ENCODE measurements at regions not wholly inside any gene's neighbourhood (a gene's known extent, or its start where the extent isn't known, plus 50 kb on each side); places are given as distances from the start of the nearest gene placed in this dataset.

GRCh38 chr9:660227-660626 lies 181.3 kb upstream of the DMRT1 start:
- TF ChIP-seq MYC (IDR thresholded peaks at IDR 0.05; ENCODE audit: borderline replicate concordance, low read length) (no peak), POLR2A (IDR thresholded peaks at IDR 0.05; ENCODE audit: low read length) (no peak), CTCF (IDR thresholded peaks at IDR 0.05) (no peak), RCOR1 (IDR thresholded peaks at IDR 0.05; ENCODE audit: low read depth, low read length) (no peak), FOSL2 (IDR thresholded peaks at IDR 0.05) (no peak), FOSL2 (CRISPR knock-in tag; IDR thresholded peaks at IDR 0.05) (no peak), E2F6 (IDR thresholded peaks at IDR 0.05; ENCODE audit: borderline replicate concordance, low read depth) (no peak), EP300 (IDR thresholded peaks at IDR 0.05) (no peak), HOXA7 (CRISPR knock-in tag; IDR thresholded peaks at IDR 0.05) (no peak), USF2 (IDR thresholded peaks at IDR 0.05) (no peak), CEBPB (IDR thresholded peaks at IDR 0.05) (no peak), ELK1 (IDR thresholded peaks at IDR 0.05; ENCODE audit: low read depth, low read length) (no peak), SMC3 (IDR thresholded peaks at IDR 0.05) (no peak), BCL3 (IDR thresholded peaks at IDR 0.05) (no peak), REST (IDR thresholded peaks at IDR 0.05) (no peak)

All from A549 (cell line).